ENCODE measurements at regions not wholly inside any gene's neighbourhood (a gene's known extent, or its start where the extent isn't known, plus 50 kb on each side); places are given as distances from the start of the nearest gene placed in this dataset.

DNA sequence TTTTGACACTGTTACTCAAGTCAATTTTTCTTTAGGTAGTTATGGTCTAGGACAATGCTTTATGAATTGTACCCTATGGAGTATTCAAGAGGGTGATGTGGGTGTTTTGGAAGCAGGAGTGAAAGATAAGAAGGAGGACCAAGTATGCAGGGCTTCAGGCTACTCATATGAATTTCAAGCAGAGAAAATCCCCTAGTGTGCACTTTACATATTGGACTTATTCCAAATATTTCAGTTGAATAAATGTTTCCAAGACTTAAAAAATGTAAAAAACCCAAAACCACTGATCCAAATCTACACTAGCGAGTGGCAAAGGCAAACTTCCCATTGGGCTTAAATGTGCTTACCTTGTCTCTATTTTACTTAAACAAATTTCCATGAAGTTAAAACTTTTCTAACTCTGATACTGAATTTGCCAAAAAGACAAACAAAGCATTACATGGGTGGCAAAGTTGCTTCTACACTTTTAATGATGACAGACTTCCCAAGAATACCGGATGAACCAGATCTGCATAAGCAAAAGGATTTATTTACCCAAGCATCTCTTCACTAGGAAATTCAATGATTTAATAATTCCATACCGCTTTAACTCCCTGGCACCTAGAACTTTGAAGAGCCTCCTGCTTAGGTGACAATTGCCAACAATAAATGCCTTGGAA is 1233.5 kb upstream of the NXPH2 start:
- TF ChIP-seq, protein P1, sequence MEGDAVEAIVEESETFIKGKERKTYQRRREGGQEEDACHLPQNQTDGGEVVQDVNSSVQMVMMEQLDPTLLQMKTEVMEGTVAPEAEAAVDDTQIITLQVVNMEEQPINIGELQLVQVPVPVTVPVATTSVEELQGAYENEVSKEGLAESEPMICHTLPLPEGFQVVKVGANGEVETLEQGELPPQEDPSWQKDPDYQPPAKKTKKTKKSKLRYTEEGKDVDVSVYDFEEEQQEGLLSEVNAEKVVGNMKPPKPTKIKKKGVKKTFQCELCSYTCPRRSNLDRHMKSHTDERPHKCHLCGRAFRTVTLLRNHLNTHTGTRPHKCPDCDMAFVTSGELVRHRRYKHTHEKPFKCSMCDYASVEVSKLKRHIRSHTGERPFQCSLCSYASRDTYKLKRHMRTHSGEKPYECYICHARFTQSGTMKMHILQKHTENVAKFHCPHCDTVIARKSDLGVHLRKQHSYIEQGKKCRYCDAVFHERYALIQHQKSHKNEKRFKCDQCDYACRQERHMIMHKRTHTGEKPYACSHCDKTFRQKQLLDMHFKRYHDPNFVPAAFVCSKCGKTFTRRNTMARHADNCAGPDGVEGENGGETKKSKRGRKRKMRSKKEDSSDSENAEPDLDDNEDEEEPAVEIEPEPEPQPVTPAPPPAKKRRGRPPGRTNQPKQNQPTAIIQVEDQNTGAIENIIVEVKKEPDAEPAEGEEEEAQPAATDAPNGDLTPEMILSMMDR (conservative IDR thresholded peaks at IDR 0.05; ENCODE audit: low read length) = no peak
- TF ChIP-seq EZH2phosphoT487 (IDR thresholded peaks at IDR 0.05; ENCODE audit: borderline replicate concordance) = no peak
